Pons (tissue), 1 donor: ENCODE measurements at regions not wholly inside any gene's neighbourhood (a gene's known extent, or its start where the extent isn't known, plus 50 kb on each side); places are given as distances from the start of the nearest gene placed in this dataset.
"Not testable (repeated sequence)": the region's sequence is repeated elsewhere in the genome, so short reads cannot be mapped to it uniquely, and the experiment has no call there.

Source experiments
- DNase-seq: peaks from one replicate; pipeline ENCODE4 v3.0.0-alpha.2; 2016; ENCODE audit warnings: low spot score

- not testable (repeated sequence) for DNase-seq
These were observed 1057.9 kb upstream of the LRRTM1 start for GRCh38 chr2:81362468-81362867.

DNA sequence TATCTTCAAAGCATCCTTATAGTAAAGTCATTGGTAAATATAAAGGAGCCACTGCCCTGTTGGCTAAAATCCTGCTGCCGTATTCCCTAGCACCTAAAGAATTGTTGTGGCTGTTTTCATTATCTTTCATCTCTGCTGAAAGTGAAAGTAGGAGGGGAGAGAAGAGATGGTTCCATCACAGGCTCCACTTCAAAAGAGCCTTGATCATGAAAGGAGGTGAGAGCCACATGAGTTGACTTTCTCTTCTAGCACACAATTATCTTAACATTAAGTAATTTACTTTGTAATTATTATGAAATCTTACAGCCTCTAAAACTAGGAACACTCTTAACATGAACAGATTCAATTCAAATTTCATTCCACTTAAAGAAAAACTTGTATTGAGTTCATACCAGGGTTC lies 1050.9 kb upstream of the LRRTM1 start:
- no peak for DNase-seq

DNA sequence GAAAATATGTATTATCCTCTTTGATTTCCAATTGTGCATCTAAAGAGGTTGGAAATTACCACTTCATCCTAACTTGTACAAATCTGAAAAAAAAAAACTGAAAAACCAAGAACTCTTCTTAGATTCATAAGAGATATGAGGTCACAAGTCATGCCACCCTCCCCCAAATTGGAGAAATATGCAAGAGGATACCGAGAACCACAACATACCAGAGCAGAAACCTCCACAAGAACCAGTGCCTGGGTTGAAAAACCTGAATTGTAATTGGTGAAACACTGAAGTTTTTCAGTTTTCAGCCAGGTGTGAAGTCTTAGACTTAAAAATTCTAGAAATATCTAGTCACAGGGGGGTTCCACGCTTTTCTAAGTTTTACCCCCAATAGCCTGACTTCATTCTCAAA lies 1029.5 kb upstream of the LRRTM1 start:
- no peak for DNase-seq

DNA sequence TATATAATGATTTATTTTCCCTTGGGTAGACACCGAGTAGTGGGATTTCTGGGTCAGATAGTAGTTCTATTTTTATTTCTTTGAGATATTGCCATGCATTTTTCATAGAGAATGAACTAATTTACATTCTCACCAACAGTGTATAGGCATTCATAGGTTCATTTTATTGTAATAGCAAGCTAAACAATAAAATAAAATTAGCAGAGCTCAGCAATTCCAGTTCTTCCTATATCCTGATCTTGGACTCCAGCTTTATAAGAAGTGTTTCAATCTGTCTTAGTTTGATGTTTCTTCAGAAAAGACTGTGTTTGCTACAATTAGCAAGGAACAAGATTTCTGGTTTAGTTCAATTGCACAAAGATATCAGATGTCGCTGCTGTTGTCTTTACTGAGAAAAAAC lies 1024.4 kb upstream of the LRRTM1 start:
- DNase-seq: no peak

DNA sequence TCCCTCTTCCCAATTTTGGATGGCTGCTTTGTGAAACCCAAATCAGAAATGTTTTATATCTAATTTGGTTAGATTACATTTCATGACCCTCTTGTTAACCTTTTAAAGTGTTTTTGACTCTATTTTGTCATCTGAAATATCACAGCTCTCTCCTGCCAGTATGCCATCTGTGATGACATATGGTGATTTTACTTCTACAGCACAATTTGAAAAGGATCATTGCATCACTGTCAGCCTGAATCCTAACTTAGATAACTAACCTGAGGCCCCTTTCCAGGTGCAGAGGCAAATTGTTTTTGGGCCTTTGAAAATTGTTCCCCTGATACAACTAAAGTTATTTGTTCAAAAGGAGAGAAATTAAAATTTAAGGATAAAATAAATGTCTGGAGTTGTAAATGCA lies 1023.4 kb upstream of the LRRTM1 start:
- DNase-seq: peak; percentile 5

DNA sequence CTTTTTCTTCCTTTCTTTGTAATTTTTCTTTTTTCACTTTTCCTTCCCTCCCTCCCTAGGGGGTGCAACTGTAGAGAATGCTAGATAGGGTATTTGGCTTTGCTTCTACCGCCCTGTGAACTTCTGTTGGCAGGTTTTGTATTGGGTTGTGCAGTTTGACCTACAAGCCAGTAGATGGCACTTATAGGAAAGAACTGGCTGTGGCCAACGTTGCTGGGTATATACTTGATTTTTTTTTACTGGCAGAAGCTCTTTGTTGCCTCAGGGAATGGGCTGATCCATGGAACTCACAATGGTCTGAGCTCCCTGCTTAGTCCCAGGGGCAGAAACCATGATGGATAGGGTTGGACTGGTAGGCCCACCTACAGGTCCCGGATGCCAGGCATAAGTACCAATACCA lies 1019.5 kb upstream of the LRRTM1 start:
- no peak for DNase-seq

DNA sequence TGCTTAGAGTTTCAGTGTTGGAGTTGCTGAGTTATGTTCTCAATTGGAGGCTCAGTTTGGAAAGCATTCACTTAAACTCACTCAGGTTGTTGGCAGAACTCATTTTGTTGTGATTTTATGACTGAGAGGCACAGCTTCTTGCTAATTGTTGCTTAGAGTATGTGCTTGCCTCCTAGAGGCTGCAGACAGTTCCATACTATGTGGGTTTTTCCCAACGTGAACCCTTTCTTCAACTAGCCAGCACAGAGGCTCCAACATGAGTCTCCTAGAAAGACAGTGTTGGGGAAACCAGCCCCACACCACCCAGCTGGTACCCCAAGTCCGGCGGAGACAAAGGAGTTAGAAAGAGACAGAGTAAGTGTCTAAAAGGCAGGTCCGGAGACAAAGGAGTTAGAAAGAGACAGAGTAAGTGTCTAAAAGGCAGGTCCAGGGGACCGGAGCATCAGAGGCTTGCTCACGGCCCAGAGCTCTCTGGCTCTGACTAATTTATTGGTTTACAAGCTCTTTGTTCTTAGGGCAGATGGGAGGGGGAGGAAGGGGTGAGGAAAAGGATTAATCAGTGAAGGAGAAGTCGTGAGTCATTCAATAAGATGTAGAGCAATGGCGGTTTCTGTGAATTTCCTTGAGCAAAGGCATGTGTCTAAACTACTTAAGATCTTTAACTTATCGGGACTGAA lies 999.7 kb upstream of the LRRTM1 start:
- no peak for DNase-seq

GRCh38 chr2:81303321-81303720 lies 998.8 kb upstream of the LRRTM1 start:
- DNase-seq: no peak

DNA sequence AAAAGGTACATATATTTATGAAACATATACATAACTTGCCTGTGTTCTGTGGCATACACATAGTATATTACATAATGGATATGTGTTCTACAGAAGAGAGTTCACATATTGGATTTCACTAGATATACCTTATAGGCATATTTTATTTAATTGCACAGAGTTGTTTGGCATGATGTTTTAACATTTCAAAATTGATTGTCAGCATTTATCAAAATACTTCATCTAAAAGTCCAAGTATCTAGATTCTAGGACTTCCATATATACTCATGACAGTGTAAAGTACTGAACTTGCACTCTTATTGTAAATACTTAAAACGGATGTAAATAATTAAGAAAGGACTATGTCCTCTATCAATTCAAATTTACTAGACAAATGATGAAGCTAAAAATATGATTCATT lies 995.3 kb upstream of the LRRTM1 start:
- DNase-seq: no peak

- DNase-seq: no peak
These were observed 986.3 kb upstream of the LRRTM1 start for GRCh38 chr2:81290846-81291245.

DNA sequence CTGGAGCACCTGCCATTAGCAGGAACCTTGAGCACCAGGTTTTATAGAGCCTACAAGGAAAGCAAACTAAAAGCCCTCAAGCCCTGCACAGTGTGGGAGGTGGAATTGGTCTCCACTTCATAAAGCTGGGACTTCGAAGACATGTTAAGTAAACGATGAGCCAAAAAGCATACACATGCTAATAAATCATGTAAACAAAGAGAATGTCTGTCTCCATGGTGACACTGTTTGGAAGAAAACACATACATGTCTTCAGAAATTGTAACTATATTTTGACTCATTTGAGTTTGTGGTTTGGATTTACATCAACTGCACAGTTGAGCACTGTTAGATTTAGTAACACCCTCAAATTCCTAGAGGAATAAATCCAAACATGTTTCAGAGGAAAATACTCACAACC lies 978.5 kb upstream of the LRRTM1 start:
- no peak for DNase-seq

GRCh38 chr2:81282151-81282769 lies 977.7 kb upstream of the LRRTM1 start:
- no peak for DNase-seq

- DNase-seq: no peak
These were observed 972.0 kb upstream of the LRRTM1 start for GRCh38 chr2:81276595-81276994.

- peak; percentile 23 for DNase-seq
These were observed 961.6 kb upstream of the LRRTM1 start for GRCh38 chr2:81266106-81266505.

GRCh38 chr2:81263989-81264388 lies 959.4 kb upstream of the LRRTM1 start:
- DNase-seq: no peak

GRCh38 chr2:81260320-81260719 lies 955.8 kb upstream of the LRRTM1 start:
- DNase-seq: no peak

DNA sequence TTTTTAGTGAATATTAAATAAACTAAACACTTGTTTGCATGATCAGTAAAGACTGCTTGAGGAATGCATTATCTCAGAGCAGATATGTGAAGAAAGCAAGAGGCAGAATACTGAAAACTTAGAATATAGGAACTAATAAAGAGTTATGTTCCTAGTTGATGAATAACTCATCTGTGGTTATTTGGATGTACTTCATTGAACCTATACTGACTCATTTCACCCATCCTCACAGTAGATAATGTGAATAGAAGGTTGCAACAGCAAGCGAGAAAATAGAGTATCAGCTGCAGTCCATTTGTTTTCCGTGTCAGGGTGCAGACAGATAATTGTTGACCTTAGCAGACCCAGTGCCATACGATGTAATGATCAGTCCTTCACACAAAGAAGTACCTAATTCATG lies 945.7 kb upstream of the LRRTM1 start:
- no peak for DNase-seq

- DNase-seq: no peak
These were observed 944.6 kb upstream of the LRRTM1 start for GRCh38 chr2:81249152-81249551.

DNA sequence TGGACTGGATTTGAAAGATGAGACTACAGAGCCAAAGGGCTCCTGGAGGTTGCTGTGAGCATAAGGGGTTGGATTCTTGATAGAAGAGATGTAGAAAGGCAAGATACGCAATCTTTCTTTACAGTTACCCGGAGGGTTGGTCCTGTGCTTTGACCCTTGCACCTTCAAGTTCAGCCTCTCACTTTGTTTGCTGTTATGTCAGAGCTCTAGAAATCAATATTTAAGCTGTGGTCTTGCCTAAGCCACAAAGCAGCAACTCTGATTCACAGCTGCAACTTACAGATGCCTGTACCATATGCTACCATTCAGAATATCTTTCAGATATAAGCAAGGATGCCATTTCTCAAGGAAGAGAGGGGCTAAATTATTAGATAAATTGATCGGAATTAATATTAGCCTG lies 943.1 kb upstream of the LRRTM1 start:
- DNase-seq: no peak

DNA sequence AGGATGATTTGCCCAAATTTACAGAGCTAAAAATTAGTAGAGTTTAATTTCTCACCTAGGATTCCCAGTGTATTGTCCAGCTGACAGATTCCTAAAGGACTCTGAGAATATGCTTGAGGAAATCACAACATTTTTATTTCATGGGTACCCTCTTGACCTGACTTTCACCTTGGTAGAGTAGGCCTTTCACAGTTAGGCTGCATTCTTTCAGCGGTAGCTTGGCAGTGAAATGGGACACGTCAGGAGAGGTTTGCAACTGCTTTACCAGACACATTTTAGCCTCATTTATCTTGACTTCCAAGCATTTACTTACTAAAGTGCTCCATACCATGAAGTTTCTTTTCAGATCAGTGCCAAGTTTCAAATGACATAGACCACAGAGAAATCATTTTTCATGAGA lies 937.9 kb upstream of the LRRTM1 start:
- no peak for DNase-seq

DNA sequence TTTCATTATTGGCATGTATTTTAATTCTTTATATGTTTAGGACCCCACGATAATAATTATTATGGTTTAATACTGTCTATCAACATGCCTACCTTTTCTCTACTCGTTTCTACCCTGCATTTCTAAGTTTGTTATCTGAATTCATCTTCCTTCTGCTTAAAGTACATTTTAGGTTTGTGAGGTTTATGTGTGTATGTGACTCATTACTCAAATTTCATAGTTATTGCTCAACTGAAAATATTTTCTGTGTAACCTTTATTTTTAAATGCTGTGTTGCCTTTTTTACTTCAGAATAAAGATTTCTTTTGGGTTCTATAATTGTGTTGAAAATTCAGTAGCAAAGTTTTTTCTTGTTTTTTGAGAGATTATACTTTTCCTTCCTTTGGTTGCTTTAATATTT lies 933.9 kb upstream of the LRRTM1 start:
- no peak for DNase-seq

DNA sequence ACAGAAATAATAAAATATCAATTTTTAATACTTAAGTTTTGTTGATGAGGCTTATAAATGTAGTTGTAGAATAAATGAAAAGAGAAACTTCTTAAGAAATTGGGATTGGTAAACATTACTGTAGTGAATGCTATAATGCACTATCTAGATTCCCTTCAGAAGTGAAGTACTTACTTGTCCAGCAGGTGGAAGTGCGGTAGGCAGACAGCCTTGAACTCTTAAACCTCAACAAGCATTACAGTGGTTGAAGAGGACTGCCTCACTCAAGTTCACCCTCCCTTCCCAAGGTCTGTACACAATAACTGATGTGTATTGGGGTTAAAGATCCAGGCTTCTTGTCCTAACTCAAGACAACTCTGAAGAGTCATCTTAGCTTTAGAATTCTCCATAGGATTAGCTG lies 931.0 kb upstream of the LRRTM1 start:
- no peak for DNase-seq

GRCh38 chr2:81234711-81235110 lies 930.2 kb upstream of the LRRTM1 start:
- no peak for DNase-seq

- no peak for DNase-seq
These were observed 921.2 kb upstream of the LRRTM1 start for GRCh38 chr2:81225756-81226155.
